GM23248 (cell line): ENCODE measurements at regions not wholly inside any gene's neighbourhood (a gene's known extent, or its start where the extent isn't known, plus 50 kb on each side); places are given as distances from the start of the nearest gene placed in this dataset.

ENCODE experiments used
- DNase-seq: peaks from one replicate; pipeline ENCODE4 v3.0.0-alpha.2; 2015
- H2AFZ ChIP-seq: fragments of 200-600 bp; sonication (generic); 2 replicates; pipeline ENCODE4 v1.6.1; 2016; ENCODE audit warnings: antibody characterized with exemption
- H3F3A ChIP-seq: fragments of 200-600 bp; sonication (generic); 2 replicates; pipeline ENCODE4 v1.6.1; 2016; ENCODE audit warnings: mild to moderate bottlenecking, antibody characterized with exemption, mixed run types; ENCODE audit not compliant: insufficient read depth
- H3K27ac ChIP-seq: fragments of 200-600 bp; sonication (generic); 2 replicates; pipeline ENCODE4 v1.5.1; 2016; ENCODE audit warnings: mild to moderate bottlenecking
- H3K27me3 ChIP-seq: fragments of 200-600 bp; sonication (generic); replicated peaks from 2 replicates; pipeline ENCODE4 v1.6.1; 2016; ENCODE audit warnings: mild to moderate bottlenecking; ENCODE audit not compliant: insufficient read depth
- H3K36me3 ChIP-seq: fragments of 200-600 bp; sonication (generic); 2 replicates; pipeline ENCODE4 v1.6.1; 2016; ENCODE audit warnings: low read depth, mild to moderate bottlenecking
- H3K4me1 ChIP-seq: fragments of 200-600 bp; sonication (generic); 2 replicates; pipeline ENCODE4 v1.6.1; 2016; ENCODE audit warnings: mild to moderate bottlenecking; ENCODE audit not compliant: insufficient read depth
- H3K4me2 ChIP-seq: fragments of 200-600 bp; sonication (generic); one replicate; pipeline ENCODE4 v1.6.1; 2016; ENCODE audit warnings: mild to moderate bottlenecking; ENCODE audit not compliant: unreplicated experiment
- H3K4me3 ChIP-seq: fragments of 200-600 bp; sonication (generic); 2 replicates; pipeline ENCODE4 v1.5.1; 2016; ENCODE audit warnings: mild to moderate bottlenecking
- H3K79me2 ChIP-seq: fragments of 200-600 bp; sonication (generic); 2 replicates; pipeline ENCODE4 v1.6.1; 2016; ENCODE audit warnings: mild to moderate bottlenecking; ENCODE audit not compliant: insufficient read depth
- H3K9ac ChIP-seq: fragments of 200-600 bp; sonication (generic); 2 replicates; pipeline ENCODE4 v1.6.1; 2016; ENCODE audit warnings: mild to moderate bottlenecking
- H3K9me2 ChIP-seq: fragments of 200-600 bp; sonication (generic); 2 replicates; pipeline ENCODE4 v1.6.1; 2016; ENCODE audit warnings: mixed run types, mild to moderate bottlenecking, moderate library complexity; ENCODE audit not compliant: insufficient read depth
- H3K9me3 ChIP-seq: fragments of 200-600 bp; sonication (generic); one replicate; pipeline ENCODE4 v1.6.1; 2017; ENCODE audit warnings: low read depth
- H4K20me1 ChIP-seq: fragments of 200-600 bp; sonication (generic); 2 replicates; pipeline ENCODE4 v1.6.0; 2016; ENCODE audit not compliant: insufficient read depth
- EZH2 ChIP-seq: fragments of 200-600 bp; sonication (generic); IDR thresholded peaks from 2 replicates; pipeline ENCODE4 v1.6.1; 2018; ENCODE audit warnings: antibody characterized with exemption, mild to moderate bottlenecking; ENCODE audit not compliant: insufficient read depth, poor library complexity, severe bottlenecking
- EZH2phosphoT487 ChIP-seq: fragments of 200-600 bp; sonication (generic); IDR thresholded peaks from 2 replicates; pipeline ENCODE4 v1.6.1; 2018; ENCODE audit warnings: antibody characterized with exemption, moderate library complexity, mild to moderate bottlenecking, low read depth; ENCODE audit not compliant: insufficient read depth
- WGBS, 2 experiments: methylation state at CpG; one replicate each; pipeline ENCODE4 v1.1.6; 2015 to 2017; ENCODE audit warnings: low lambda C conversion rate in 2 of 2, low coverage in 1 of 2; ENCODE audit errors: missing lambda C conversion rate in 2 of 2; 5-methylcytosine and 5-hydroxymethylcytosine counted together
- in situ Hi-C: fragments of 300-500 bp; cut with MboI; formaldehyde crosslinking; loops from 2 replicates; pipeline ENCODE4 v1.15.0; 2020

DNA sequence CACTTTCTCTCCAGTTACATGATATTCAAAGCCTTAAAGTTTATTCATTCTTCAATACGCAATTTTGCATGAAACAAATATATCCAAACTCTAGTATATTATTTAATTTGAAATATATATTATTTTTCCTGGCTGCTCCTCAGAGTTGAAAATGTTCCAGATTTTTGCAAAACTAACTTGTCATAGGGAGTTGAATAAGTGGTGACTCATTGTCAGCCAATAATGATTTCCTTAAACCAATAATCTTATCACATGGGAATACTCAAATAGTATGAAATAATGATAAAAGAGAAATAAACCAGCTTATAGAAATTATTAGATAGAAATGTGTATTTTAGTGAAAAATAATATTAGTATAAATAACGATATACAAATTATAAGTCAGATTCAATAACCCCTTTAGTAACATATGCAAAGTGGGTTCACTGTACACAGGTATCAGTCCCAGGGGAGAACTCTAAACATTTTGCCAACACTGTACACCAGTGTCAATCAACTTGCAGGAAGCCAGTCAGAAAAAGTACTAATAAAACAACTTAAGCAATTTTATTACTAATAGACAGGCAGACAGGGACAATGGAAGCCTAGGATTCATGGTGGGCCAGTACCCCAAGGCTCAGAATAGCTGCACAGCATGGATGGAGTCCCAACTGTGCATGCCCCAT, 222.6 kb upstream of the KLHL1 start:
- no peak for DNase-seq
- in situ Hi-C loops, result no loop called here
- no peaks in the 10 kb centered on the region for H3K79me2 ChIP-seq
- no peak overlapping the region for H3K4me3 ChIP-seq
- H4K20me1 ChIP-seq, result no peaks in the 10 kb centered on the region
- H3F3A ChIP-seq, result no peaks in the 10 kb centered on the region
- H3K9me2 ChIP-seq, result no peaks in the 10 kb centered on the region
- H2AFZ ChIP-seq, result no peak overlapping the region
- H3K4me1 ChIP-seq, result no peaks in the 10 kb centered on the region
- no peaks in the 10 kb centered on the region for H3K36me3 ChIP-seq
- H3K4me2 ChIP-seq, result no peak overlapping the region
- H3K27me3 ChIP-seq, result no peaks in the 10 kb centered on the region
- TF ChIP-seq EZH2phosphoT487 (no peak), EZH2 (no peak)
- WGBS, 2 experiments, result 34 to 40% methylated on average over 2 of the region's 2 CpGs
- no peaks in the 10 kb centered on the region for H3K9me3 ChIP-seq
- H3K9ac ChIP-seq, result no peak overlapping the region
- H3K27ac ChIP-seq, result no peak overlapping the region

DNA sequence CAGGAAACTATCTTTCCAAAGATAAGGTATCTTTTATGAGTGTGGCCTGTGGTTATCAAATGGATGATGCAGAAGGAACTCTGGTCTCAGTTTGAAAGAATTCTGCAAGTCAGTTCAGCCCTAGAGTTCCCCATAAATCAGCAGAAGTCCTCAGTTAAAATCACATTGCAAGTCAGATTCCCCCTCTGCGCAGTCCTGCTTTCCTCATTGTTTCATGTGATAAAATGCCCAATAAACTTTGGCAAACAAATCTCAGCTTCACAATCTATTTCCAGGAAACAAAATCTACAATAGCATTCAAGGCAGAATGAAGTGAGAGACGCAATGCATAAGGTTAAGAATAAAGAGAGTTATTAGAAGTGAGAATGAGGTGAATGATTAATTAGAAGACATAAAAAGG, 216.3 kb upstream of the KLHL1 start:
- no peaks in the 10 kb centered on the region for H3K4me1 ChIP-seq
- H3F3A ChIP-seq, result no peaks in the 10 kb centered on the region
- H3K4me2 ChIP-seq, result no peak overlapping the region
- no peak overlapping the region for H2AFZ ChIP-seq
- no peak overlapping the region for H3K27ac ChIP-seq
- TF ChIP-seq EZH2phosphoT487, result no peak
- TF ChIP-seq EZH2, result no peak
- H3K79me2 ChIP-seq, result no peaks in the 10 kb centered on the region
- no peak overlapping the region for H3K4me3 ChIP-seq
- DNase-seq, result no peak
- WGBS, 2 experiments, result 20 to 28% methylated on average over 2 of the region's 2 CpGs
- in situ Hi-C loops, result no loop called here
- H3K9ac ChIP-seq, result no peak overlapping the region
- no peaks in the 10 kb centered on the region for H3K9me2 ChIP-seq
- no peaks in the 10 kb centered on the region for H3K27me3 ChIP-seq
- no peaks in the 10 kb centered on the region for H3K9me3 ChIP-seq
- no peaks in the 10 kb centered on the region for H3K36me3 ChIP-seq
- H4K20me1 ChIP-seq, result no peaks in the 10 kb centered on the region

DNA sequence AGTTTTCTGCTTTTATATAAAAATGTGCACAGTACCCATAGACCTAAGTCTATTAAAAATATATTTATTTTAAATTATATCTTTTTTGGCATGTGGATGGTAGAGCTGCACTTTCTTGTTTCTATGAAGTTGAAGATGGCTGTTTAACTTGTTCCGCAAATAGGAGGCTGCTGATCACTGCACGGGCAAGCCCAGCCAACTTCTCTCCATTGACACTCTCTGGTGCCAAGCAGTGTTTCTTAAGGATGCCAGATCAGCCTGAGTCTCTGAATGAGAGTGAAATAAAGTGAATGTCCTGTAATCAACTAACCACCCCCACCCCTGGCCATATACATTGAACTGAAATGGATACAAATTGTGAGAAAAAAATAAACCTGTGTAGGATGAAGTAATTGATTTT, 202.9 kb upstream of the KLHL1 start:
- Histone ChIP-seq H3K9me3 (no peaks in the 10 kb centered on the region), H3K4me3 (no peak overlapping the region), H3K36me3 (no peaks in the 10 kb centered on the region), H3K9me2 (no peaks in the 10 kb centered on the region), H3K9ac (no peak overlapping the region), H3K4me2 (no peak overlapping the region), H4K20me1 (no peaks in the 10 kb centered on the region), H2AFZ (no peak overlapping the region), H3K4me1 (no peaks in the 10 kb centered on the region), H3K27ac (no peak overlapping the region), H3K79me2 (no peaks in the 10 kb centered on the region), H3K27me3 (no peaks in the 10 kb centered on the region), H3F3A (no peaks in the 10 kb centered on the region)
- TF ChIP-seq EZH2phosphoT487 (no peak), EZH2 (no peak)
- in situ Hi-C loops, result no loop called here
- no peak for DNase-seq
- 24 to 39% methylated on average over 2 of the region's 2 CpGs for WGBS, 2 experiments

DNA sequence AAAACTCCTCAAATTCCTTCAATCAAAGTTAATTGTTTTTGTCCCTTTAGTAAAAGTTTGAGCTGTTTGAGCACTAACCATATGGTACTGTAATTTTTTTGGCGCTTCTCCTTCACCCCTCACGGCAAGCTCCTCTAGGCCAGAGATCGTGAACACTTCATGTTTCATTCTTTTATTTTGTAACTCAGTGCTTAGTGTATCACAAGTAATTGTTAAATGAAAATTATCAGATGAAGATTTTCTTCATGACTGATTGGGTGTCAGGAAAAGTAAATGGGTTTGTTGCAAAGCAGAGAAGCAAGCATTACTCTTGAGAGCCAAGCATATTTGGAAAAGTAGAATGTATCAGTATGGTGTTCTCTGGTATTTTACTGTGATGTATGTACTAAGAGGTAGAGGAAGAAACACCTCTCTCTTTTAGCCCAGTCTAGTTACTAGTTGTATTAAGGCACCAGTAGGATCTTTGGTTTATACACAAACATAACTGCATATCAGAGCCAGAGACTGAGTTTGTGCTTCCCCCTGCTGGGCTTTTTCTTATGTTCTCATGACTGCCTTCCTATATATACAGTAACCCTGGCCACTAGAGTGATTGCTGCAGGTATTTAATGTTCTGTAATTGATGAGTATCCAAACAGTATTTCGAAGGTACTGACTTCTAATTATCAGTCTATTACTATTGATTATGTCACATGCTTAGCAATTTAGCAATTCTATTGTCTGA, 202.3 kb upstream of the KLHL1 start:
- Histone ChIP-seq H3K27me3 (no peaks in the 10 kb centered on the region), H3F3A (no peaks in the 10 kb centered on the region), H4K20me1 (no peaks in the 10 kb centered on the region), H3K4me1 (no peaks in the 10 kb centered on the region), H3K9me2 (no peaks in the 10 kb centered on the region), H3K4me2 (no peak overlapping the region), H3K4me3 (no peak overlapping the region), H3K79me2 (no peaks in the 10 kb centered on the region), H3K27ac (no peak overlapping the region), H2AFZ (no peak overlapping the region), H3K9ac (no peak overlapping the region), H3K36me3 (no peaks in the 10 kb centered on the region), H3K9me3 (no peaks in the 10 kb centered on the region)
- DNase-seq, result no peak
- TF ChIP-seq EZH2phosphoT487, result no peak
- no peak for TF ChIP-seq EZH2
- in situ Hi-C loops, result no loop called here
- whole genome bisulfite sequencing, 2 experiments, result 2 to 3% methylated on average over 4 of the region's 4 CpGs
